Testis (tissue), 2 donors: ENCODE measurements at regions not wholly inside any gene's neighbourhood (a gene's known extent, or its start where the extent isn't known, plus 50 kb on each side); places are given as distances from the start of the nearest gene placed in this dataset.

Experiments used
- DNase-seq: peaks from one replicate; pipeline ENCODE4 v3.0.0-alpha.2; 2019
- H3K27ac ChIP-seq, 2 donors: fragments of 200-600 bp; sonication (generic); one replicate each; pipeline ENCODE4 v1.5.1; 2019
- H3K27me3 ChIP-seq: fragments of 200-600 bp; sonication (generic); one replicate; pipeline ENCODE4 v1.5.1; 2019
- H3K36me3 ChIP-seq: fragments of 200-600 bp; sonication (generic); one replicate; pipeline ENCODE4 v1.5.1; 2017; ENCODE audit warnings: low read depth; ENCODE audit errors: missing control alignments
- H3K4me1 ChIP-seq: fragments of 200-600 bp; sonication (generic); one replicate; pipeline ENCODE4 v1.5.1; 2019
- H3K4me3 ChIP-seq, 2 donors: fragments of 200-600 bp; sonication (generic); one replicate each; pipeline ENCODE4 v1.5.1; 2017 to 2019
- H3K9me3 ChIP-seq: fragments of 200-600 bp; sonication (generic); one replicate; pipeline ENCODE4 v1.5.1; 2017
- CTCF ChIP-seq, 3 experiments: fragments of 450-650 bp in 2 of 3; fragments of 200-600 bp in 1 of 3; sonication (generic) in 1 of 3; IDR thresholded peaks; one replicate each; pipeline ENCODE4 v1.5.1; 2016 to 2019; ENCODE audit warnings: antibody characterized with exemption in 3 of 3, mild to moderate bottlenecking in 2 of 3, moderate library complexity in 1 of 3
- POLR2A ChIP-seq: fragments of 450-650 bp; IDR thresholded peaks from one replicate; pipeline ENCODE4 v1.6.1; 2017; ENCODE audit warnings: antibody characterized with exemption, mild to moderate bottlenecking, moderate library complexity
- WGBS, 2 donors: methylation state at CpG; one replicate each; pipeline ENCODE4 v1.1.5; 2018; 5-methylcytosine and 5-hydroxymethylcytosine counted together
- intact Hi-C: fragments of 100-400 bp; cut with DNase I; formaldehyde crosslinking; loops from one replicate; pipeline ENCODE4 v1.15.1; 2023; ENCODE audit warnings: low total_unique reads

GRCh38 chr12:125999628-126000027 is 934.4 kb downstream of the AACS start:
- Histone ChIP-seq H3K9me3 (no peaks in the 10 kb centered on the region), H3K4me3 (no peak overlapping the region), H3K4me1 (no peaks in the 10 kb centered on the region), H3K27me3 (no peaks in the 10 kb centered on the region), H3K27ac (no peak overlapping the region), H3K36me3 (no peaks in the 10 kb centered on the region)
- WGBS, 2 donors, result 81% methylated on average over 7 of the region's 7 CpGs
- no peak for TF ChIP-seq POLR2A
- no peak for TF ChIP-seq CTCF (IDR thresholded peaks at IDR 0.05)
- DNase-seq, result no peak
- intact Hi-C loops, result no loop called here

GRCh38 chr12:126019385-126019784 is 954.1 kb downstream of the AACS start:
- H3K27ac ChIP-seq, result no peak overlapping the region
- no peaks in the 10 kb centered on the region for H3K27me3 ChIP-seq
- no peak for TF ChIP-seq POLR2A
- no peak for TF ChIP-seq CTCF (IDR thresholded peaks at IDR 0.05)
- H3K4me1 ChIP-seq, result no peaks in the 10 kb centered on the region
- intact Hi-C loops, result no loop called here
- H3K9me3 ChIP-seq, result no peaks in the 10 kb centered on the region
- no peak overlapping the region for H3K4me3 ChIP-seq
- no peaks in the 10 kb centered on the region for H3K36me3 ChIP-seq
- 72 to 75% methylated on average over 6 of the region's 6 CpGs for WGBS, 2 donors
- no peak for DNase-seq

GRCh38 chr12:126021675-126022074 is 956.4 kb downstream of the AACS start:
- H3K9me3 ChIP-seq, result no peaks in the 10 kb centered on the region
- H3K4me3 ChIP-seq, result no peak overlapping the region
- DNase-seq, result no peak
- no peaks in the 10 kb centered on the region for H3K4me1 ChIP-seq
- no peak overlapping the region for H3K27ac ChIP-seq
- no peak for TF ChIP-seq CTCF (IDR thresholded peaks at IDR 0.05)
- TF ChIP-seq POLR2A, result no peak
- no peaks in the 10 kb centered on the region for H3K36me3 ChIP-seq
- intact Hi-C loops, result no loop called here
- no peaks in the 10 kb centered on the region for H3K27me3 ChIP-seq
- 76 to 77% methylated on average over 2 of the region's 2 CpGs for WGBS, 2 donors

GRCh38 chr12:126027825-126028224 is 962.6 kb downstream of the AACS start:
- Histone ChIP-seq H3K9me3 (no peaks in the 10 kb centered on the region), H3K4me1 (no peaks in the 10 kb centered on the region), H3K27me3 (no peaks in the 10 kb centered on the region), H3K27ac (no peak overlapping the region), H3K36me3 (no peaks in the 10 kb centered on the region), H3K4me3 (no peak overlapping the region)
- TF ChIP-seq POLR2A (no peak), CTCF (IDR thresholded peaks at IDR 0.05) (no peak)
- DNase-seq, result no peak
- intact Hi-C loops, result no loop called here
- 95% methylated on average over 2 of the region's 2 CpGs for WGBS, 2 donors

- Histone ChIP-seq H3K27me3 (no peaks in the 10 kb centered on the region), H3K9me3 (no peaks in the 10 kb centered on the region), H3K4me3 (no peak overlapping the region), H3K36me3 (no peaks in the 10 kb centered on the region), H3K27ac (no peak overlapping the region), H3K4me1 (no peaks in the 10 kb centered on the region)
- intact Hi-C loops, result no loop called here
- no peak for DNase-seq
- WGBS, 2 donors, result 69 to 70% methylated on average over 8 of the region's 8 CpGs
- TF ChIP-seq CTCF (IDR thresholded peaks at IDR 0.05) (no peak), POLR2A (no peak)
Observed at GRCh38 chr12:126030573-126030972, 965.3 kb downstream of the AACS start.
